Astrocyte of the spinal cord (primary cell): ENCODE measurements at regions not wholly inside any gene's neighbourhood (a gene's known extent, or its start where the extent isn't known, plus 50 kb on each side); places are given as distances from the start of the nearest gene placed in this dataset.
A peak's percentile ranks its signal among the peaks of the same experiment; 100 is the strongest.

Source experiments
- DNase-seq: peaks from one replicate; pipeline ENCODE4 v3.0.0; 2011; ENCODE audit warnings: low read depth, low spot score
- H3K4me3 ChIP-seq: 2 replicates; pipeline ENCODE4 v1.5.1; 2011; ENCODE audit warnings: low read depth, mild to moderate bottlenecking, low read length, moderate library complexity
- CTCF ChIP-seq: IDR thresholded peaks from 2 replicates; pipeline ENCODE4 v1.5.1; 2012; ENCODE audit warnings: low read depth, mild to moderate bottlenecking, low read length, inconsistent platforms
- in situ Hi-C: cut with HindIII; loops from 2 replicates; pipeline ENCODE4 v1.10.0; 2017; ENCODE audit warnings: low sequenced_read_pairs

- H3K4me3 ChIP-seq, result no peak overlapping the region
- in situ Hi-C loops, result no loop called here
- no peak for TF ChIP-seq CTCF
- no peak for DNase-seq
Measured at GRCh38 chr2:161088658-161089350, 71.4 kb upstream of the TANK start.

GRCh38 chr2:161090411-161090810 is 69.8 kb upstream of the TANK start:
- no peak overlapping the region for H3K4me3 ChIP-seq
- TF ChIP-seq CTCF, result no peak
- in situ Hi-C loops, result no loop called here
- no peak for DNase-seq

- H3K4me3 ChIP-seq, result no peak overlapping the region
- TF ChIP-seq CTCF, result no peak
- DNase-seq, result no peak
- in situ Hi-C loops, result no loop called here
Measured at GRCh38 chr2:161095314-161095713, 64.9 kb upstream of the TANK start.

- peak; percentile 15 for DNase-seq
- no peak for TF ChIP-seq CTCF
- no peak overlapping the region for H3K4me3 ChIP-seq
- in situ Hi-C loops, result no loop called here
Measured at GRCh38 chr2:161096336-161096735, 63.9 kb upstream of the TANK start.

- H3K4me3 ChIP-seq, result no peak overlapping the region
- in situ Hi-C loops, result no loop called here
- no peak for TF ChIP-seq CTCF
- DNase-seq, result no peak
Measured at GRCh38 chr2:161097157-161097556, 63.1 kb upstream of the TANK start.

GRCh38 chr2:161100211-161100895 is 59.9 kb upstream of the TANK start:
- no peak overlapping the region for H3K4me3 ChIP-seq
- no peak for DNase-seq
- TF ChIP-seq CTCF, result no peak
- in situ Hi-C loops, result no loop called here
